Trophoblast cell (in vitro differentiated cells and primary cell): ENCODE measurements at regions not wholly inside any gene's neighbourhood (a gene's known extent, or its start where the extent isn't known, plus 50 kb on each side); places are given as distances from the start of the nearest gene placed in this dataset.

Source experiments
- DNase-seq, 2 donors: peaks; one replicate each; pipeline ENCODE4 v3.0.0-alpha.2; 2016
- H2AFZ ChIP-seq: 2 replicates; pipeline ENCODE4 v1.6.1; 2013; ENCODE audit warnings: low read length, moderate library complexity, mild to moderate bottlenecking; ENCODE audit not compliant: insufficient read depth, poor library complexity
- H2AK5ac ChIP-seq: 2 replicates; pipeline ENCODE4 v1.6.1; 2013; ENCODE audit warnings: mild to moderate bottlenecking, low read length
- H2BK120ac ChIP-seq: 2 replicates; pipeline ENCODE4 v1.6.1; 2013; ENCODE audit warnings: low read length, mild to moderate bottlenecking, moderate library complexity; ENCODE audit not compliant: insufficient read depth, poor library complexity
- H2BK12ac ChIP-seq: 2 replicates; pipeline ENCODE4 v1.6.1; 2013; ENCODE audit warnings: mild to moderate bottlenecking, low read length, moderate library complexity
- H2BK5ac ChIP-seq: 2 replicates; pipeline ENCODE4 v1.6.1; 2013; ENCODE audit warnings: low read length, low read depth, moderate library complexity, mild to moderate bottlenecking; ENCODE audit not compliant: poor library complexity
- H3K14ac ChIP-seq: 2 replicates; pipeline ENCODE4 v1.6.1; 2013; ENCODE audit warnings: mild to moderate bottlenecking, low read length
- H3K18ac ChIP-seq: 2 replicates; pipeline ENCODE4 v1.6.1; 2013; ENCODE audit warnings: mild to moderate bottlenecking, low read length
- H3K23ac ChIP-seq: 2 replicates; pipeline ENCODE4 v1.6.1; 2013; ENCODE audit warnings: low read length
- H3K27ac ChIP-seq: 2 replicates; pipeline ENCODE4 v1.5.1; 2013; ENCODE audit warnings: low read depth, mild to moderate bottlenecking, inconsistent platforms, low read length, moderate library complexity
- H3K27me3 ChIP-seq: 2 replicates; pipeline ENCODE4 v1.6.1; 2013; ENCODE audit warnings: inconsistent platforms, mild to moderate bottlenecking, low read length, moderate library complexity; ENCODE audit not compliant: insufficient read depth
- H3K36me3 ChIP-seq, 2 experiments: 1 replicate in 1 of 2; 2 replicates in 1 of 2; pipeline ENCODE4 v1.6.1; 2013; ENCODE audit warnings: low read length in 2 of 2, mild to moderate bottlenecking in 2 of 2, moderate library complexity in 1 of 2; ENCODE audit not compliant: insufficient read depth in 2 of 2, control insufficient read depth in 1 of 2
- H3K4ac ChIP-seq: 2 replicates; pipeline ENCODE4 v1.6.1; 2013; ENCODE audit warnings: low read depth, mild to moderate bottlenecking, low read length, moderate library complexity
- H3K4me1 ChIP-seq, 2 experiments: 1 replicate in 1 of 2; 2 replicates in 1 of 2; pipeline ENCODE4 v1.6.1; 2013; ENCODE audit warnings: low read length in 2 of 2, mild to moderate bottlenecking in 2 of 2, moderate library complexity in 1 of 2; ENCODE audit not compliant: insufficient read depth in 2 of 2, control insufficient read depth in 1 of 2
- H3K4me2 ChIP-seq: 2 replicates; pipeline ENCODE4 v1.6.1; 2013; ENCODE audit warnings: inconsistent platforms, mild to moderate bottlenecking, low read length, moderate library complexity
- H3K4me3 ChIP-seq: 2 replicates; pipeline ENCODE4 v1.5.1; 2013; ENCODE audit warnings: mild to moderate bottlenecking, low read depth, low read length, inconsistent platforms
- H3K79me1 ChIP-seq: one replicate; pipeline ENCODE4 v1.6.1; 2013; ENCODE audit warnings: low read length
- H3K79me2 ChIP-seq: 2 replicates; pipeline ENCODE4 v1.6.1; 2013; ENCODE audit warnings: low read length, mild to moderate bottlenecking; ENCODE audit not compliant: control insufficient read depth, insufficient read depth, poor library complexity
- H3K9ac ChIP-seq: 2 replicates; pipeline ENCODE4 v1.6.1; 2013; ENCODE audit warnings: mild to moderate bottlenecking, low read length
- H3K9me3 ChIP-seq: 2 replicates; pipeline ENCODE4 v1.6.1; 2013; ENCODE audit warnings: low read depth, mild to moderate bottlenecking, control low read depth, inconsistent platforms, low read length; ENCODE audit not compliant: insufficient read depth
- H4K12ac ChIP-seq: 2 replicates; pipeline ENCODE4 v1.6.1; 2013; ENCODE audit warnings: low read depth, mild to moderate bottlenecking, low read length, moderate library complexity
- H4K8ac ChIP-seq: 2 replicates; pipeline ENCODE4 v1.6.1; 2013; ENCODE audit warnings: low read depth, mild to moderate bottlenecking, low read length, moderate library complexity
- H4K91ac ChIP-seq: one replicate; pipeline ENCODE4 v1.6.1; 2013; ENCODE audit warnings: low read depth, mild to moderate bottlenecking, low read length, moderate library complexity
- WGBS: extraction: QIAGEN DNeasy Blood & Tissue Kit; methylation state at CpG from one replicate; pipeline ENCODE4 v1.1.7; 2013; ENCODE audit warnings: missing lambda C conversion rate; ENCODE audit not compliant: insufficient read length, insufficient coverage; ENCODE audit errors: extremely low coverage; 5-methylcytosine and 5-hydroxymethylcytosine counted together

DNA sequence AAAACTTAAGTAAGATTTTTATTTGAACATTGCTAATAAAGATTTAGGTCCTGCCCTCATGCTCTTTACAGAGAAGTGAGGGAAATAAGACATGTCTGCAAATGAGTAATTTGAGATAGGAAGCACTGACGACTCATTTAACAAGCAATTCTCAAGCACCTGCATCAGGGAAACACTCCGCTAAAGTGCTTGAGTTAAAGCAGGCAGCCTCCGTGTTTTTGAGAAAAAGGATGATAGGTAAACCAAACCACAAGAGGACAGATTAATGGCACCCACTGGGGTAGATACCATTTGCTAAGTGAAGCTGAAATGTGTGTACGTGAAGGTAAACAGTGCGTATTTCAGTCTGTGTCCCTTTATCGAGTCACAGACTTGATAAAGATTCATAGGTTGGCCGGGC is 184.6 kb upstream of the CARD18 start:
- Histone ChIP-seq H3K18ac (no peak overlapping the region), H3K27ac (no peak overlapping the region), H3K4me2 (no peak overlapping the region), H2AK5ac (no peak overlapping the region), H3K36me3 (no peaks in the 10 kb centered on the region), H3K23ac (no peak overlapping the region), H3K4me3 (no peak overlapping the region), H4K8ac (no peak overlapping the region), H3K27me3 (no peaks in the 10 kb centered on the region), H3K9ac (no peak overlapping the region), H3K14ac (no peak overlapping the region), H3K79me2 (no peaks in the 10 kb centered on the region), H2BK5ac (no peak overlapping the region), H3K4me1 (no peaks in the 10 kb centered on the region), H4K91ac (no peak overlapping the region), H2AFZ (no peak overlapping the region), H3K9me3 (no peaks in the 10 kb centered on the region), H3K79me1 (no peaks in the 10 kb centered on the region), H2BK120ac (no peak overlapping the region), H4K12ac (no peak overlapping the region), H3K4ac (no peak overlapping the region), H2BK12ac (no peak overlapping the region)
- no CpG with 5 or more reads among the region's 7 CpGs for WGBS
- DNase-seq: no peak

DNA sequence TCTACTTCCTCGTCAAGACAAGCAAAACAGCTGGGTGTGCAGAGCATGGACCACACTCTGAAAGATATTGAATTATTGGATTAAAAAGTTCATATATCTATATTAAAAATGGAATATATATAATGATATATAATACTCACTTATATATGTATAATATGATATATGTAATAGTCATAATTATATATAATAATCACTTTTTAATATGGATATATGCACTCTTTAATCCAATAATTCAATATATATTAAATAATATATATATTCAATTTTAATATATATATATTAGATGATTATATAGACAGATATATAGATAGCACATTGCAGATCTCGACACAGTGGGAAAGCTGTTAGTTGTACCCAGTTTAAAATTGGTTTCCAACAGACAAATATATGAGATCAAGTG is 182.1 kb upstream of the CARD18 start:
- H3K27me3 ChIP-seq: no peaks in the 10 kb centered on the region
- H3K14ac ChIP-seq: no peak overlapping the region
- H2AFZ ChIP-seq: no peak overlapping the region
- no peak overlapping the region for H3K23ac ChIP-seq
- H3K36me3 ChIP-seq: no peaks in the 10 kb centered on the region
- H3K27ac ChIP-seq: no peak overlapping the region
- H4K8ac ChIP-seq: no peak overlapping the region
- H3K9me3 ChIP-seq: no peaks in the 10 kb centered on the region
- H3K4me3 ChIP-seq: no peak overlapping the region
- no peak overlapping the region for H4K91ac ChIP-seq
- no peak overlapping the region for H3K4me2 ChIP-seq
- H2AK5ac ChIP-seq: no peak overlapping the region
- H2BK5ac ChIP-seq: no peak overlapping the region
- H3K9ac ChIP-seq: no peak overlapping the region
- DNase-seq: no peak
- H3K18ac ChIP-seq: no peak overlapping the region
- H4K12ac ChIP-seq: no peak overlapping the region
- no peak overlapping the region for H2BK12ac ChIP-seq
- no CpG with 5 or more reads among the region's 2 CpGs for WGBS
- H3K79me1 ChIP-seq: no peaks in the 10 kb centered on the region
- H2BK120ac ChIP-seq: no peak overlapping the region
- peaks cover 0 to 2% of the 10 kb centered on the region in 2 experiments for H3K4me1 ChIP-seq
- H3K4ac ChIP-seq: no peak overlapping the region
- no peaks in the 10 kb centered on the region for H3K79me2 ChIP-seq

DNA sequence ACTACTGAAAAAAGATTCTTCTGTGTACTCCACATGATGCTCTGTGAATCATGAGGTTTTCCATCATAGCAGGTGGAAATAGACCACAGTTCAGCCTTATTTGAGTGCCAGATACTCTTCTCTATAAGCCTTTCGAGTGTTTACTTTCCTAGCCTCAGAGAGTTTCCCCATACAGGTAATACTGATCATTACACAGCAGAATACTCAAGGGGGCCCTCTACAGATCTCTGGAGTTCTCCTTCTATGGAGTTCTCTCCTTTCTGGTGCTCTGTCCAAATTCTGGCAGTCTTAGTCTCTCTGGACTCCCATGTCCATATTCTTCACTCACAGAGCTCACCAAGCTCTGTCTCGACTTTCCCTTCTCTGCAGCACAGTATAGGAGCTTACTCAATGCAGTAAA is 175.7 kb upstream of the CARD18 start:
- Histone ChIP-seq H2BK120ac (no peak overlapping the region), H3K4me2 (no peak overlapping the region)

DNA sequence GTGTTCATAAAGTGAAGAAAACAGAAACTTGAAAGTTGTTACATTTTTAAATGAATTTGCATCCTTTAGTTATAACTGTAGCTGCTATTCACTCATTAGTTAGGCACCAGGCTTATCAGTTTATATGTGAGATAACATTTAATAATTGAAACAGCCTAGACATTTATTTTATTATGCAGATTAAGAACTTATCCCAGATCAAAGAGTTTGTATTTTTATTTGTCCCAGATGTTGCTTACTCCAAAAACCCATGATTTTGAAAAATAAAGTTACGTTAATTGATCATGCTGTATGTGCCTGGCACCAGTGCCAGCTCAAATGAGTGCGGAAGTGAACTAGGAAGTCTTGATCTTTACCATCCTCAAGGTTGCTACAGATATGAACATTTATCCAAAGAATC is 172.7 kb upstream of the CARD18 start:
- no peak overlapping the region for H2BK5ac ChIP-seq
- no peak overlapping the region for H2AK5ac ChIP-seq
- no CpG with 5 or more reads among the region's 2 CpGs for WGBS
- no peak overlapping the region for H4K91ac ChIP-seq
- H3K36me3 ChIP-seq: no peaks in the 10 kb centered on the region
- H2BK120ac ChIP-seq: no peak overlapping the region
- no peak for DNase-seq
- H3K4me3 ChIP-seq: no peak overlapping the region
- H3K18ac ChIP-seq: no peak overlapping the region
- no peak overlapping the region for H3K4me2 ChIP-seq
- H3K9me3 ChIP-seq: no peaks in the 10 kb centered on the region
- no peak overlapping the region for H2BK12ac ChIP-seq
- H3K23ac ChIP-seq: no peak overlapping the region
- no peak overlapping the region for H3K14ac ChIP-seq
- H3K79me1 ChIP-seq: no peaks in the 10 kb centered on the region
- H3K27ac ChIP-seq: no peak overlapping the region
- no peak overlapping the region for H4K12ac ChIP-seq
- H3K9ac ChIP-seq: no peak overlapping the region
- H2AFZ ChIP-seq: no peak overlapping the region
- no peak overlapping the region for H3K4ac ChIP-seq
- H3K27me3 ChIP-seq: no peaks in the 10 kb centered on the region
- no peak overlapping the region for H4K8ac ChIP-seq
- no peaks in the 10 kb centered on the region for H3K4me1 ChIP-seq
- no peaks in the 10 kb centered on the region for H3K79me2 ChIP-seq

More for the DNA sequence above, 175.7 kb upstream of the CARD18 start:
- Histone ChIP-seq H3K27ac (no peak overlapping the region), H3K36me3 (no peaks in the 10 kb centered on the region), H3K23ac (no peak overlapping the region), H3K14ac (no peak overlapping the region), H3K4me3 (no peak overlapping the region), H3K9ac (no peak overlapping the region), H3K79me2 (no peaks in the 10 kb centered on the region), H3K18ac (no peak overlapping the region), H2AK5ac (no peak overlapping the region), H4K91ac (no peak overlapping the region), H3K9me3 (no peaks in the 10 kb centered on the region), H2AFZ (no peak overlapping the region), H3K4ac (no peak overlapping the region), H2BK5ac (no peak overlapping the region), H2BK12ac (no peak overlapping the region), H4K12ac (no peak overlapping the region), H3K27me3 (no peaks in the 10 kb centered on the region), H3K4me1 (peaks cover 0 to 2% of the 10 kb centered on the region in 2 experiments), H4K8ac (no peak overlapping the region), H3K79me1 (no peaks in the 10 kb centered on the region)
- WGBS: no CpG with 5 or more reads among the region's 2 CpGs
- no peak for DNase-seq
